Activated T-helper 2 cell treated with anti-CD3 and anti-CD28 coated beads, Interferon-gamma antibody, Interleukin-2, Interleukin-4, amounts not matched to agents 10 μg/mL and 5 μg/mL and 100 μg/mL, durations not matched to agents 14 hours and 24 hours and 36 hours (primary cell): ENCODE measurements at regions not wholly inside any gene's neighbourhood (a gene's known extent, or its start where the extent isn't known, plus 50 kb on each side); places are given as distances from the start of the nearest gene placed in this dataset.

Experiments used
- DNase-seq: peaks from one replicate; pipeline ENCODE4 v3.0.0; 2021; ENCODE audit warnings: low spot score
- H3K27ac Mint-ChIP-seq: one replicate; pipeline ENCODE4 v1.8.0; 2021; ENCODE audit warnings: mixed read lengths
- H3K27me3 Mint-ChIP-seq: one replicate; pipeline ENCODE4 v1.8.0; 2021; ENCODE audit warnings: low read depth, mixed read lengths
- H3K36me3 Mint-ChIP-seq: one replicate; pipeline ENCODE4 v1.8.0; 2021; ENCODE audit warnings: low read depth, mixed read lengths
- H3K4me1 Mint-ChIP-seq: one replicate; pipeline ENCODE4 v1.8.0; 2021; ENCODE audit warnings: low read depth, mixed read lengths
- H3K4me3 Mint-ChIP-seq: one replicate; pipeline ENCODE4 v1.8.0; 2021; ENCODE audit warnings: low read depth, mild to moderate bottlenecking, moderate library complexity, mixed read lengths
- H3K9me3 Mint-ChIP-seq: one replicate; pipeline ENCODE4 v1.8.0; 2021; ENCODE audit warnings: mixed read lengths
- intact Hi-C: fragments of 100-400 bp; cut with micrococcal nuclease; formaldehyde crosslinking; loops from one replicate; pipeline ENCODE4 v1.15.1; 2023

GRCh38 chr17:37802712-37803416, 58.0 kb upstream of the HNF1B start:
- no peak for DNase-seq
- Mint-ChIP-seq H3K27me3 (peaks cover 20% of the 10 kb centered on the region), H3K27ac (no peak overlapping the region), H3K9me3 (no peaks in the 10 kb centered on the region), H3K4me1 (peaks cover 3% of the 10 kb centered on the region), H3K36me3 (no peaks in the 10 kb centered on the region), H3K4me3 (no peak overlapping the region)
- intact Hi-C loops = no loop called here

- Mint-ChIP-seq H3K4me1 (peaks cover 3% of the 10 kb centered on the region), H3K9me3 (no peaks in the 10 kb centered on the region), H3K27me3 (peaks cover 23% of the 10 kb centered on the region), H3K27ac (no peak overlapping the region), H3K36me3 (no peaks in the 10 kb centered on the region), H3K4me3 (no peak overlapping the region)
- intact Hi-C loops = no loop called here
- DNase-seq = no peak
Observed at GRCh38 chr17:37802061-37802595, 57.3 kb upstream of the HNF1B start.

GRCh38 chr17:37801171-37801570, 56.3 kb upstream of the HNF1B start:
- peaks cover 18% of the 10 kb centered on the region for H3K27me3 Mint-ChIP-seq
- intact Hi-C loops = no loop called here
- no peaks in the 10 kb centered on the region for H3K36me3 Mint-ChIP-seq
- DNase-seq = no peak
- no peaks in the 10 kb centered on the region for H3K9me3 Mint-ChIP-seq
- H3K4me1 Mint-ChIP-seq = peaks cover 3% of the 10 kb centered on the region
- no peak overlapping the region for H3K27ac Mint-ChIP-seq
- no peak overlapping the region for H3K4me3 Mint-ChIP-seq

GRCh38 chr17:37797206-37797605, 52.3 kb upstream of the HNF1B start:
- Mint-ChIP-seq H3K4me3 (no peak overlapping the region), H3K36me3 (no peaks in the 10 kb centered on the region), H3K9me3 (no peaks in the 10 kb centered on the region), H3K27me3 (peaks cover 15% of the 10 kb centered on the region), H3K4me1 (peaks cover 3% of the 10 kb centered on the region), H3K27ac (no peak overlapping the region)
- intact Hi-C loops = no loop called here
- no peak for DNase-seq

GRCh38 chr17:37796076-37796475, 51.2 kb upstream of the HNF1B start:
- H3K4me3 Mint-ChIP-seq = no peak overlapping the region
- intact Hi-C loops = no loop called here
- no peaks in the 10 kb centered on the region for H3K9me3 Mint-ChIP-seq
- no peaks in the 10 kb centered on the region for H3K36me3 Mint-ChIP-seq
- peaks cover 14% of the 10 kb centered on the region for H3K27me3 Mint-ChIP-seq
- peaks cover 7% of the 10 kb centered on the region for H3K4me1 Mint-ChIP-seq
- no peak overlapping the region for H3K27ac Mint-ChIP-seq
- no peak for DNase-seq
